GM18873 (cell line): ENCODE measurements at regions not wholly inside any gene's neighbourhood (a gene's known extent, or its start where the extent isn't known, plus 50 kb on each side); places are given as distances from the start of the nearest gene placed in this dataset.

Experiments used
- ATAC-seq: cut with Tn5 transposase; IDR thresholded peaks from one replicate; pipeline ENCODE4 v1.9.1; 2021; ENCODE audit warnings: mild to moderate bottlenecking, moderate library complexity, moderate number of reproducible peaks; ENCODE audit not compliant: unreplicated experiment, low FRiP score

- no peak for ATAC-seq
Measured at GRCh38 chr14:25111061-25111601, 61.2 kb upstream of the STXBP6 start.

GRCh38 chr14:25110106-25110505, 60.2 kb upstream of the STXBP6 start:
- no peak for ATAC-seq

- ATAC-seq: no peak
Measured at GRCh38 chr14:25108959-25109358, 59.0 kb upstream of the STXBP6 start.

- ATAC-seq: no peak
Measured at GRCh38 chr14:25108291-25108690, 58.3 kb upstream of the STXBP6 start.

GRCh38 chr14:25103820-25104219, 53.9 kb upstream of the STXBP6 start:
- ATAC-seq: no peak

GRCh38 chr14:25103271-25103670, 53.3 kb upstream of the STXBP6 start:
- ATAC-seq: no peak

- no peak for ATAC-seq
Measured at GRCh38 chr14:25102788-25103187, 52.8 kb upstream of the STXBP6 start.

GRCh38 chr14:25101276-25101675, 51.3 kb upstream of the STXBP6 start:
- ATAC-seq: no peak
